Retina (tissue), 1 donor: ENCODE measurements at regions not wholly inside any gene's neighbourhood (a gene's known extent, or its start where the extent isn't known, plus 50 kb on each side); places are given as distances from the start of the nearest gene placed in this dataset.
"Not testable (repeated sequence)": the region's sequence is repeated elsewhere in the genome, so short reads cannot be mapped to it uniquely, and the experiment has no call there.

Experiments used
- DNase-seq: peaks from one replicate; pipeline ENCODE4 v3.0.0-alpha.2; 2016

- DNase-seq = no peak
These were observed 522.4 kb upstream of the NAALADL2 start for GRCh38 chr3:174336784-174337183.

GRCh38 chr3:174337227-174337626, 521.9 kb upstream of the NAALADL2 start:
- no peak for DNase-seq

GRCh38 chr3:174340624-174341587, 518.2 kb upstream of the NAALADL2 start:
- DNase-seq = no peak

GRCh38 chr3:174342171-174342570, 517.0 kb upstream of the NAALADL2 start:
- DNase-seq = no peak

- DNase-seq = no peak
These were observed 516.1 kb upstream of the NAALADL2 start for GRCh38 chr3:174342941-174343501.

GRCh38 chr3:174346141-174346540, 513.0 kb upstream of the NAALADL2 start:
- no peak for DNase-seq

GRCh38 chr3:174346571-174346970, 512.6 kb upstream of the NAALADL2 start:
- DNase-seq = no peak

- DNase-seq = no peak
These were observed 511.5 kb upstream of the NAALADL2 start for GRCh38 chr3:174347474-174348138.

- no peak for DNase-seq
These were observed 506.9 kb upstream of the NAALADL2 start for GRCh38 chr3:174352227-174352626.

- DNase-seq = peak; percentile 20
These were observed 503.6 kb upstream of the NAALADL2 start for GRCh38 chr3:174355505-174355904.

- no peak for DNase-seq
These were observed 502.5 kb upstream of the NAALADL2 start for GRCh38 chr3:174356596-174356995.

- DNase-seq = no peak
These were observed 500.9 kb upstream of the NAALADL2 start for GRCh38 chr3:174358252-174358651.

- DNase-seq = no peak
These were observed 496.6 kb upstream of the NAALADL2 start for GRCh38 chr3:174362556-174362955.

GRCh38 chr3:174363256-174363655, 495.9 kb upstream of the NAALADL2 start:
- DNase-seq = no peak

GRCh38 chr3:174365796-174366195, 493.3 kb upstream of the NAALADL2 start:
- DNase-seq = no peak

- not testable (repeated sequence) for DNase-seq
These were observed 492.2 kb upstream of the NAALADL2 start for GRCh38 chr3:174366904-174367303.

GRCh38 chr3:174376346-174376745, 482.8 kb upstream of the NAALADL2 start:
- DNase-seq = no peak

GRCh38 chr3:174377096-174377495, 482.0 kb upstream of the NAALADL2 start:
- DNase-seq = no peak

GRCh38 chr3:174377684-174378083, 481.4 kb upstream of the NAALADL2 start:
- DNase-seq = no peak

GRCh38 chr3:174382878-174383277, 476.3 kb upstream of the NAALADL2 start:
- no peak for DNase-seq

GRCh38 chr3:174387736-174388135, 471.4 kb upstream of the NAALADL2 start:
- no peak for DNase-seq

- no peak for DNase-seq
These were observed 461.3 kb upstream of the NAALADL2 start for GRCh38 chr3:174397848-174398247.

- no peak for DNase-seq
These were observed 460.4 kb upstream of the NAALADL2 start for GRCh38 chr3:174398761-174399160.

GRCh38 chr3:174403831-174404230, 455.3 kb upstream of the NAALADL2 start:
- DNase-seq = no peak
